OCI-LY7 (cell line): ENCODE measurements at regions not wholly inside any gene's neighbourhood (a gene's known extent, or its start where the extent isn't known, plus 50 kb on each side); places are given as distances from the start of the nearest gene placed in this dataset.

ENCODE experiments used
- BruUV-seq: library from RNA; stranded (reverse); fragments of 400-500 nt; replicated peaks from 2 replicates; lab custom pipeline; 2021; lab: Mats Ljungman, UMichigan
- CTCF ChIA-PET: fragments of 300-600 bp; sonication (Branson Sonifier 250); formaldehyde crosslinking; loops from one replicate; lab custom pipeline; 2022; ENCODE audit warnings: antibody characterized with exemption; ENCODE audit not compliant: unreplicated experiment; lab: Charles Lee
- POLR2A ChIA-PET: fragments of 300-600 bp; sonication (Branson Sonifier 250); formaldehyde crosslinking; loops from one replicate; lab custom pipeline; 2022; ENCODE audit warnings: antibody characterized with exemption; lab: Charles Lee
- DNase-seq: peaks from one replicate; pipeline ENCODE4 v3.0.0-alpha.2; 2015; ENCODE audit warnings: low spot score
- H2AFZ ChIP-seq: fragments of 200-600 bp; sonication (generic), shearing (Covaris generic); 2 replicates; pipeline ENCODE4 v1.6.1; 2014; ENCODE audit warnings: mild to moderate bottlenecking, antibody characterized with exemption, low read length, moderate library complexity
- H3K27ac ChIP-seq: fragments of 200-600 bp; sonication (generic); 2 replicates; pipeline ENCODE4 v1.5.1; 2014; ENCODE audit warnings: mixed run types, low read depth, mild to moderate bottlenecking, moderate library complexity, low read length, inconsistent platforms; ENCODE audit not compliant: poor library complexity, severe bottlenecking
- H3K36me3 ChIP-seq: fragments of 200-600 bp; sonication (generic); 2 replicates; pipeline ENCODE4 v1.6.1; 2014; ENCODE audit warnings: mild to moderate bottlenecking, antibody characterized with exemption, low read length, moderate library complexity, mixed read lengths; ENCODE audit not compliant: insufficient read depth
- H3K4me1 ChIP-seq: fragments of 200-600 bp; sonication (generic); 2 replicates; pipeline ENCODE4 v1.5.1; 2014; ENCODE audit warnings: mild to moderate bottlenecking, low read length; ENCODE audit not compliant: insufficient read depth, poor library complexity, severe bottlenecking
- H3K4me2 ChIP-seq: fragments of 200-600 bp; sonication (generic); 2 replicates; pipeline ENCODE4 v1.6.1; 2014; ENCODE audit warnings: mild to moderate bottlenecking, low read length
- H3K4me3 ChIP-seq: fragments of 200-600 bp; sonication (generic); 2 replicates; pipeline ENCODE4 v1.5.1; 2014; ENCODE audit warnings: mild to moderate bottlenecking, low read depth, low read length; ENCODE audit not compliant: poor library complexity, severe bottlenecking
- H3K79me2 ChIP-seq: fragments of 200-600 bp; sonication (generic); 2 replicates; pipeline ENCODE4 v1.6.1; 2016; ENCODE audit warnings: low read depth, mild to moderate bottlenecking, low read length, moderate library complexity, mixed read lengths; ENCODE audit not compliant: insufficient read depth
- H3K9me2 ChIP-seq: fragments of 200-600 bp; sonication (generic); 2 replicates; pipeline ENCODE4 v1.6.1; 2016; ENCODE audit warnings: mild to moderate bottlenecking, low read length, mixed read lengths; ENCODE audit not compliant: insufficient read depth
- H3K9me3 ChIP-seq: fragments of 200-600 bp; sonication (generic); 2 replicates; pipeline ENCODE4 v1.6.1; 2014; ENCODE audit warnings: mild to moderate bottlenecking, mixed run types, low read length, mixed read lengths
- H4K20me1 ChIP-seq: fragments of 200-600 bp; sonication (generic); 2 replicates; pipeline ENCODE4 v1.6.1; 2014; ENCODE audit warnings: mild to moderate bottlenecking, antibody characterized with exemption, low read length, moderate library complexity, mixed read lengths; ENCODE audit not compliant: insufficient read depth
- EZH2phosphoT487 ChIP-seq: fragments of 200-600 bp; sonication (generic); IDR thresholded peaks from 2 replicates; pipeline ENCODE4 v1.6.1; 2018; ENCODE audit warnings: low read depth, borderline replicate concordance, mild to moderate bottlenecking, mixed run types, antibody characterized with exemption, low read length, moderate library complexity, mixed read lengths
- intact Hi-C: fragments of 100-400 bp; cut with micrococcal nuclease; formaldehyde crosslinking; loops from one replicate; pipeline ENCODE4 v1.10.0; 2022; ENCODE audit not compliant: unreplicated experiment
- TF ChIP-seq, protein P1 (sequence below): fragments of 200-600 bp; sonication (generic); conservative IDR thresholded peaks from 2 replicates; pipeline ENCODE4 v1.5.1; 2014; ENCODE audit warnings: mild to moderate bottlenecking, antibody characterized with exemption, low read length, moderate library complexity, mixed read lengths

DNA sequence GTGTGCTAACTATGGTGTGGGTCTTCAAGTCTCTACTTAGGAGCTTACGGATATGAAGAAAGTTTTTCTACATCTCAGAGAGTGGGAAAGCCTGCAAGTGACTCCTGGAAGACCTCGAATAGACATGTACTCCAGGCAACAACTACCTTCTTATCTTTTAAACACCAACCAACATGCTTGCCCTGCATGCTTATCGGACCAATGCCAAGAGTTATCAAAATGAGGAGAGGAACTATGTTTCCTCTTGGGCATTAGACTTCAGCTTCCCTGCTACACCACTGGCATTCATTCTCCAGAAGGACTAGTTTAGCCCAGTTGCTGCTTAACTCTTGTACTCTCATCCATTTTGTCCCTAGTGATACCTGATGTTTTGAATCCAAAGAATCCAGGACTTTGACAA lies 74.7 kb upstream of the MAN2A1 start:
- Histone ChIP-seq H3K9me2 (no peaks in the 10 kb centered on the region), H3K79me2 (no peaks in the 10 kb centered on the region), H3K36me3 (no peaks in the 10 kb centered on the region), H4K20me1 (no peaks in the 10 kb centered on the region), H3K27ac (no peak overlapping the region), H3K4me1 (no peaks in the 10 kb centered on the region), H3K9me3 (no peaks in the 10 kb centered on the region), H3K4me3 (no peak overlapping the region), H3K4me2 (no peak overlapping the region), H2AFZ (no peak overlapping the region)
- ChIA-PET CTCF (no interaction called here), POLR2A (interaction anchor here (0.5 kb wide), 1 partner anchor 224 kb away, joined by 5 read pairs; no protein-coding TSS in a partner anchor)
- intact Hi-C loops = no loop called here
- TF ChIP-seq EZH2phosphoT487 = no peak
- TF ChIP-seq, protein P1, sequence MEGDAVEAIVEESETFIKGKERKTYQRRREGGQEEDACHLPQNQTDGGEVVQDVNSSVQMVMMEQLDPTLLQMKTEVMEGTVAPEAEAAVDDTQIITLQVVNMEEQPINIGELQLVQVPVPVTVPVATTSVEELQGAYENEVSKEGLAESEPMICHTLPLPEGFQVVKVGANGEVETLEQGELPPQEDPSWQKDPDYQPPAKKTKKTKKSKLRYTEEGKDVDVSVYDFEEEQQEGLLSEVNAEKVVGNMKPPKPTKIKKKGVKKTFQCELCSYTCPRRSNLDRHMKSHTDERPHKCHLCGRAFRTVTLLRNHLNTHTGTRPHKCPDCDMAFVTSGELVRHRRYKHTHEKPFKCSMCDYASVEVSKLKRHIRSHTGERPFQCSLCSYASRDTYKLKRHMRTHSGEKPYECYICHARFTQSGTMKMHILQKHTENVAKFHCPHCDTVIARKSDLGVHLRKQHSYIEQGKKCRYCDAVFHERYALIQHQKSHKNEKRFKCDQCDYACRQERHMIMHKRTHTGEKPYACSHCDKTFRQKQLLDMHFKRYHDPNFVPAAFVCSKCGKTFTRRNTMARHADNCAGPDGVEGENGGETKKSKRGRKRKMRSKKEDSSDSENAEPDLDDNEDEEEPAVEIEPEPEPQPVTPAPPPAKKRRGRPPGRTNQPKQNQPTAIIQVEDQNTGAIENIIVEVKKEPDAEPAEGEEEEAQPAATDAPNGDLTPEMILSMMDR = no peak
- DNase-seq = no peak
- BruUV-seq = no TSS peak

DNA sequence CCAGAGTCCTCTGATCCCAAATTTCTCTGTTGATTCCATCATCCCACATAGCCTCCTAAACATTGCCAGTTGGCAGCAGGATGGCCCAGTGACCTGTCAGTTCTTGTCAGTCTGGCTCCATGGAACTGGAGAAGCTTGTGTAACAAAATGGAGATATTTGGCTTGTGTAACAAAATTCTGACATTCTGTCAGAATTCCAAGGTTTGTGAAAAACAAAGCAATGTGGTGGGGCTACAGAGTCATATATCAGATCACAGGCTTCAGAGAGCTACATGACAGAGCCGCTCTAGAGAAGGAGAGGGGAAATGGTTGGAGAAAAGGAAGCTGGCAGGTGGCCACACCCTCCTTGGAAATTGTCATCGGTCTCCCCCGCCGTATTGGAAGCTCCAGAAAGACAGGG lies 75.4 kb upstream of the MAN2A1 start:
- no peak for TF ChIP-seq EZH2phosphoT487
- TF ChIP-seq, protein P1 = no peak
- no peaks in the 10 kb centered on the region for H4K20me1 ChIP-seq
- no peak overlapping the region for H3K4me3 ChIP-seq
- H3K79me2 ChIP-seq = no peaks in the 10 kb centered on the region
- no TSS peak for BruUV-seq
- H3K27ac ChIP-seq = no peak overlapping the region
- H3K9me3 ChIP-seq = no peaks in the 10 kb centered on the region
- intact Hi-C loops = no loop called here
- H3K4me2 ChIP-seq = no peak overlapping the region
- POLR2A ChIA-PET = interaction anchor here (0.5 kb wide), 1 partner anchor 225 kb away, joined by 5 read pairs; no protein-coding TSS in a partner anchor
- H3K36me3 ChIP-seq = no peaks in the 10 kb centered on the region
- no peaks in the 10 kb centered on the region for H3K4me1 ChIP-seq
- CTCF ChIA-PET = no interaction called here
- no peaks in the 10 kb centered on the region for H3K9me2 ChIP-seq
- no peak for DNase-seq
- H2AFZ ChIP-seq = no peak overlapping the region

DNA sequence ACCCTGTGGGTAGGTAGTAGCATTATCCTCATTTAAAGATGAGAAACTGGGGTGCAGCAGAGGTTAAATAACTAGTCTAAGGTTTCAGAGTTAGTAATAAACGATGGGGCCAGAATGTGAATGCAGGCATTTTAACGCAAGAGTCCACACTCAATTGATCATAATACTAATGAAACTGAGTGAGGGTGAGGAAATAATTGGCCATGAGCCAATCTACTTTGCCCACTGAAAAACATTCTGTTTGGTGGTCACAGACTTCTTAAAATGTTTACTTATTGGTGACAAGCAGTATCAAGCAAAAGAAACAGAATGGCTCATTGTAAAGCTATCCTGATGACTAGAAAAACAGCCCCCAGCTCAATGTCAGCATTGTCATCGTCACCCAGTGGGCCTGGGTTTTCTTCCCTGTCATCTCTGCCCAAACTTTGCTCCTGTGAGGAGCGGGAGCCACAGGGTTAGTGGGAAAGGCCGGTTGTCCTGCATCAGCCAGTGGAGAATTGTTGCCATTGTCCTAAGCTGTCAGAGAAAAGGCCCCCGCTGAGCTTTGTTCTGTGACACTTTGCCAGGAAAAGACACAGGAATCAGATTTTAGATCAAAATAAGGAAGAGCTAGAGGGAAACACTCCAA lies 77.3 kb upstream of the MAN2A1 start:
- POLR2A ChIA-PET = interaction anchor here (0.6 to 1.1 kb wide), 4 partner anchors 19 to 350 kb away, joined by 3 to 5 read pairs (median 3); no protein-coding TSS in a partner anchor
- H3K4me1 ChIP-seq = no peaks in the 10 kb centered on the region
- no TSS peak for BruUV-seq
- no peak overlapping the region for H3K27ac ChIP-seq
- H3K4me2 ChIP-seq = no peak overlapping the region
- no peaks in the 10 kb centered on the region for H3K9me3 ChIP-seq
- no peak for DNase-seq
- no peak overlapping the region for H2AFZ ChIP-seq
- no peaks in the 10 kb centered on the region for H3K9me2 ChIP-seq
- H3K79me2 ChIP-seq = no peaks in the 10 kb centered on the region
- no peak overlapping the region for H3K4me3 ChIP-seq
- CTCF ChIA-PET = no interaction called here
- intact Hi-C loops = no loop called here
- no peaks in the 10 kb centered on the region for H4K20me1 ChIP-seq
- H3K36me3 ChIP-seq = no peaks in the 10 kb centered on the region
- TF ChIP-seq EZH2phosphoT487 = no peak
- TF ChIP-seq, protein P1 = no peak
